GM12878 (cell line): ENCODE measurements at regions not wholly inside any gene's neighbourhood (a gene's known extent, or its start where the extent isn't known, plus 50 kb on each side); places are given as distances from the start of the nearest gene placed in this dataset.

ENCODE experiments used
- ATAC-seq: fragments of 200-7000 bp; cut with Tn5 transposase; 3 replicates; pipeline ENCODE4 v1.9.1; 2020; ENCODE audit warnings: mild to moderate bottlenecking, moderate library complexity
- BruUV-seq: library from RNA; stranded (reverse); fragments of 400-500 nt; replicated peaks from 2 replicates; lab custom pipeline; 2021; lab: Mats Ljungman, UMichigan
- CTCF ChIA-PET: fragments of 300-600 bp; sonication (Branson Sonifier 250); formaldehyde crosslinking; extraction: SDS; loops from one replicate; lab custom pipeline; 2021; ENCODE audit warnings: inconsistent platforms; lab: Yijun Ruan, JAX
- POLR2A ChIA-PET: fragments of 350-600 bp; formaldehyde crosslinking; extraction: SDS; loops from one replicate; lab custom pipeline; 2021; ENCODE audit warnings: inconsistent platforms; lab: Charles Lee
- RAD21 ChIA-PET: fragments of 300-600 bp; sonication (Branson Sonifier 250); formaldehyde crosslinking; loops from one replicate; lab custom pipeline; 2023; ENCODE audit warnings: antibody characterized with exemption; ENCODE audit not compliant: unreplicated experiment; lab: Charles Lee
- SMC1A ChIA-PET: fragments of 300-600 bp; sonication (Branson Sonifier 250); formaldehyde crosslinking; loops from one replicate; lab custom pipeline; 2023; ENCODE audit not compliant: unreplicated experiment, uncharacterized antibody; lab: Charles Lee
- DNase-seq: peaks from one replicate; pipeline ENCODE4 v3.0.0-alpha.2; 2011; ENCODE audit warnings: low read depth, low spot score
- FAIRE-seq: peaks from 3 replicates; lab custom pipeline; 2011; peaks lifted over from hg19 to GRCh38; lab: Jason Lieb, UNC
- H2AFZ ChIP-seq: 2 replicates; pipeline ENCODE4 v1.6.0; 2011; ENCODE audit warnings: low read depth, low read length, control low read depth; ENCODE audit not compliant: control insufficient read depth
- H3K27ac ChIP-seq: 2 replicates; pipeline ENCODE4 v1.5.1; 2011; ENCODE audit warnings: control low read depth; ENCODE audit not compliant: control insufficient read depth, insufficient read depth
- H3K27me3 ChIP-seq, 2 experiments: replicated peaks in 1 of 2; 2 replicates each; pipeline versions ENCODE4 v1.6.0 to v1.6.1; 2011; ENCODE audit warnings: low read length in 1 of 2; ENCODE audit not compliant: control insufficient read depth in 2 of 2, insufficient read depth in 2 of 2
- H3K36me3 ChIP-seq, 2 experiments: 2 replicates each; pipeline ENCODE4 v1.5.1; 2011; ENCODE audit warnings: low read length in 1 of 2; ENCODE audit not compliant: control insufficient read depth in 2 of 2, insufficient read depth in 2 of 2
- H3K4me1 ChIP-seq: 2 replicates; pipeline ENCODE4 v1.6.1; 2011; ENCODE audit warnings: mild to moderate bottlenecking, low read length, moderate library complexity, mixed read lengths; ENCODE audit not compliant: control insufficient read depth, insufficient read depth
- H3K4me2 ChIP-seq: 2 replicates; pipeline ENCODE4 v1.6.0; 2011; ENCODE audit warnings: control low read depth; ENCODE audit not compliant: control insufficient read depth, insufficient read depth
- H3K4me3 ChIP-seq: fragments of 200-600 bp; sonication (generic); 2 replicates; pipeline ENCODE4 v1.5.1; 2016
- H3K79me2 ChIP-seq: 2 replicates; pipeline ENCODE4 v1.6.0; 2011; ENCODE audit warnings: low read length; ENCODE audit not compliant: control insufficient read depth, insufficient read depth
- H3K9ac ChIP-seq: 2 replicates; pipeline ENCODE4 v1.8.0; 2011; ENCODE audit warnings: low read length, control low read depth, mixed read lengths; ENCODE audit not compliant: control insufficient read depth, insufficient read depth
- H3K9me3 ChIP-seq: replicated peaks from 3 replicates; pipeline ENCODE4 v1.5.1; 2011; ENCODE audit warnings: mild to moderate bottlenecking, low read length; ENCODE audit not compliant: control insufficient read depth, insufficient read depth
- H4K20me1 ChIP-seq: 2 replicates; pipeline ENCODE4 v1.6.0; 2011; ENCODE audit not compliant: control insufficient read depth, insufficient read depth
- CREB1 ChIP-seq: IDR thresholded peaks from 2 replicates; pipeline ENCODE4 v1.6.1; 2012; ENCODE audit warnings: low read depth, mild to moderate bottlenecking, inconsistent platforms
- HDAC2 ChIP-seq: fragments of 200-600 bp; sonication (generic); IDR thresholded peaks from 2 replicates; pipeline ENCODE4 v1.6.1; 2017
- KLF5 ChIP-seq: fragments of 450-650 bp; IDR thresholded peaks from 2 replicates; pipeline ENCODE4 v1.6.1; 2014; ENCODE audit warnings: mild to moderate bottlenecking; ENCODE audit not compliant: partially characterized antibody
- MYC ChIP-seq: IDR thresholded peaks from 2 replicates; pipeline ENCODE4 v1.6.1; 2011; ENCODE audit warnings: mild to moderate bottlenecking, low read length, moderate library complexity, inconsistent platforms; ENCODE audit not compliant: insufficient read depth, insufficient replicate concordance, insufficient read length, severe bottlenecking
- NFIC ChIP-seq: IDR thresholded peaks from 2 replicates; pipeline ENCODE4 v1.6.1; 2012; ENCODE audit warnings: low read depth, mild to moderate bottlenecking, inconsistent platforms, low read length, moderate library complexity
- PRDM15 ChIP-seq: fragments of 450-650 bp; formaldehyde crosslinking; IDR thresholded peaks from 2 replicates; pipeline ENCODE4 v1.4.0; 2020; ENCODE audit warnings: mild to moderate bottlenecking, moderate library complexity
- RB1 ChIP-seq: fragments of 450-650 bp; formaldehyde crosslinking; IDR thresholded peaks from 2 replicates; pipeline ENCODE4 v1.6.1; 2017; ENCODE audit warnings: mild to moderate bottlenecking, borderline replicate concordance
- RELA ChIP-seq: fragments of 450-650 bp; IDR thresholded peaks from 2 replicates; pipeline ENCODE4 v1.8.0; 2014; ENCODE audit warnings: borderline replicate concordance; ENCODE audit not compliant: partially characterized antibody
- SMAD1 ChIP-seq: fragments of 450-650 bp; IDR thresholded peaks from 2 replicates; pipeline ENCODE4 v1.6.1; 2018; ENCODE audit warnings: mild to moderate bottlenecking, low read depth; ENCODE audit not compliant: partially characterized antibody
- SREBF2 ChIP-seq: IDR thresholded peaks from 2 replicates; pipeline ENCODE4 v1.6.1; 2012; ENCODE audit warnings: mild to moderate bottlenecking, low read length
- TBL1XR1 ChIP-seq: IDR thresholded peaks from 2 replicates; pipeline ENCODE4 v1.6.1; 2012; ENCODE audit warnings: low read depth, low read length, improper control_type of control experiment
- ZNF207 ChIP-seq: fragments of 450-650 bp; IDR thresholded peaks from 2 replicates; pipeline ENCODE4 v1.6.1; 2014; ENCODE audit warnings: antibody characterized with exemption, mild to moderate bottlenecking, borderline replicate concordance
- WGBS: methylation state at CpG from one replicate; pipeline ENCODE4 v1.1.6; 2016; ENCODE audit warnings: low lambda C conversion rate; ENCODE audit not compliant: insufficient replicate concordance, insufficient coverage; ENCODE audit errors: missing lambda C conversion rate; 5-methylcytosine and 5-hydroxymethylcytosine counted together
- in situ Hi-C: fragments of 300-500 bp; cut with MboI; formaldehyde crosslinking; loops from 9 replicates; pipeline ENCODE4 v1.14.3; 2018; ENCODE audit warnings: mixed read lengths
- intact Hi-C: fragments of 100-400 bp; cut with micrococcal nuclease; formaldehyde crosslinking; loops from one replicate; pipeline ENCODE4 v1.14.2; 2022; ENCODE audit not compliant: unreplicated experiment

- no peak overlapping the region for H3K4me3 ChIP-seq
- ATAC-seq (no peak), FAIRE-seq (no peak), DNase-seq (no peak)
- no peak overlapping the region for H3K27ac ChIP-seq
- SMC1A ChIA-PET = no interaction called here
- no peaks in the 10 kb centered on the region; the same call in 1 of the 2 replicates for H3K4me1 ChIP-seq
- intact Hi-C loops (no loop called here), in situ Hi-C loops (no loop called here)
- no peak overlapping the region for H3K4me2 ChIP-seq
- no peaks in the 10 kb centered on the region for H3K27me3 ChIP-seq
- RAD21 ChIA-PET = no interaction called here
- BruUV-seq = no TSS peak
- no peak overlapping the region for H3K9ac ChIP-seq
- no peaks in the 10 kb centered on the region for H4K20me1 ChIP-seq
- CTCF ChIA-PET = no interaction called here
- H3K36me3 ChIP-seq = no peaks in the 10 kb centered on the region
- POLR2A ChIA-PET = no interaction called here
- H3K79me2 ChIP-seq = no peaks in the 10 kb centered on the region
- no peak overlapping the region for H2AFZ ChIP-seq
- WGBS = 83% methylated on average over 6 of the region's 6 CpGs
- no peak for TF ChIP-seq KLF5
- no peak for TF ChIP-seq RELA
- TF ChIP-seq MYC = no peak
- no peak for TF ChIP-seq SMAD1
- TF ChIP-seq HDAC2 = no peak
- TF ChIP-seq RB1 = no peak
- TF ChIP-seq NFIC = no peak
- no peak for TF ChIP-seq SREBF2
- TF ChIP-seq ZNF207 = no peak
- no peak for TF ChIP-seq CREB1
- no peak for TF ChIP-seq TBL1XR1
- TF ChIP-seq PRDM15 (CRISPR knock-in tag) = no peak
- H3K9me3 ChIP-seq = no peaks in the 10 kb centered on the region
These were observed 63.3 kb upstream of the TNRC6B start for GRCh38 chr22:40114411-40114810.
